ENCODE measurements at regions not wholly inside any gene's neighbourhood (a gene's known extent, or its start where the extent isn't known, plus 50 kb on each side); places are given as distances from the start of the nearest gene placed in this dataset.

- TF ChIP-seq CTCF (conservative IDR thresholded peaks at IDR 0.05 in 1 of 2, IDR thresholded peaks at IDR 0.05 in 1 of 2; ENCODE audit: extremely low read depth in 1 of 2, insufficient read depth in 1 of 2, low read depth in 1 of 2, low read length in 2 of 2) (no peak), EZH2 (IDR thresholded peaks at IDR 0.05; ENCODE audit: borderline replicate concordance, low read length) (no peak)
Observed at GRCh38 chr18:37667836-37668235, 102.2 kb upstream of the CELF4 start.
